ENCODE measurements at regions not wholly inside any gene's neighbourhood (a gene's known extent, or its start where the extent isn't known, plus 50 kb on each side); places are given as distances from the start of the nearest gene placed in this dataset.
"Not testable (repeated sequence)": the region's sequence is repeated elsewhere in the genome, so short reads cannot be mapped to it uniquely, and the experiment has no call there.

GRCh38 chr2:8508766-8509165, 173.1 kb upstream of the ID2 start:
- DNase-seq, result no peak

GRCh38 chr2:8509621-8510020, 172.2 kb upstream of the ID2 start:
- DNase-seq, result no peak

GRCh38 chr2:8510055-8510454, 171.8 kb upstream of the ID2 start:
- not testable (repeated sequence) for DNase-seq

DNA sequence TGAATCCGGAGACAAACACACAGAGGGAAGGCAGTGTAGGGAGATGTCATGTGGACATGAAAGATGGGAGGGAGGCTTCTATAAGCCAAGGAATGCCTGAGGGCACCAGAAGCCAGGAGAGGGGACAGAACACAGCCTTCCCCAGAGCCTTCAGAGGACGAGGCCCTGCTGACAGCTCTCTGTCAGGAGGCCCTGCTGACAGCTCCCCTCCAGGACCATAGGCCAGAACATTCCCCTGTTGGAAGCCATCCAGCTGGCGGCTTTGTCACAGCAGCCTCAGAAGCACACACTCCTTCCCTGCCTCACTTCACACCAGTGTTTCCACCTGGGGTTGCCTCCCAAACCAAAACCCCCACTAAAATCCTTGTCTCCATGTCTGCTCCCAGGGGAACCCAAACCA, 171.3 kb upstream of the ID2 start:
- DNase-seq, result no peak

DNA sequence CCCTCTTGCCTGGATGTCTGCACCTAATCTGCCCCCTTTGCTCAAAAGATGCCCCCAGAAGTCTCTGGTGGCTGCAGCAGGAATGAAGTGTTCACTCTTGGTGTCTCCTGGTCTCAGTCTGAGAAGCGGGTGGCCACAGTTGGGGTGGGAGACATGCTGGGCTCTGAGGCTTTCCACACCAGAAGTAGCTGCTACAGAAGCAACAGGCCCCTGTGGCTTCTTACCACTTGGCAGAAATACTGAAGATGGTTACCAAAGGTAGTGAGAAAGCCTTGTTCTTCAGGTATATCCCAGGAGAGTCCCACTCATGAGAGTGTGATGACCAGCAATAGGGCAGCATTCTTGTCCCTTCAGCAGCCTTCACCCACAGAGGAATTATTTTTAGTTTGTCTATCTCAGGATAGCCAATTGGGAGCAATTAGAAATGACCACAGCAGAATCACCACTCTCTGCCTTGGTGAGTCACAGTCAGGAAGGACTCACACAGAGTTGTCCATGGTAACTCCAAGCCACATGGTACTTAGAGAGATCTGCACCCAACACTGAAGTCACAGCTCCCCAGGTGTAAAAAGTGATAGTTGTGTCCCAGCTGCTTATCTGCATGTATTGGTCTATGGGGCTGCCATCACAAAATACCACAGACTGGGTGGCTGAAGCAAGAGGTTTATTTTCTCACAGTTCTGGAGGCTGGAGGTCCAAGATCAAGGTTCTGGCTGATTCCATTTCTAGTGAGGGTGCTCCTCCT, 169.8 kb upstream of the ID2 start:
- DNase-seq, result peak; percentile 57

DNA sequence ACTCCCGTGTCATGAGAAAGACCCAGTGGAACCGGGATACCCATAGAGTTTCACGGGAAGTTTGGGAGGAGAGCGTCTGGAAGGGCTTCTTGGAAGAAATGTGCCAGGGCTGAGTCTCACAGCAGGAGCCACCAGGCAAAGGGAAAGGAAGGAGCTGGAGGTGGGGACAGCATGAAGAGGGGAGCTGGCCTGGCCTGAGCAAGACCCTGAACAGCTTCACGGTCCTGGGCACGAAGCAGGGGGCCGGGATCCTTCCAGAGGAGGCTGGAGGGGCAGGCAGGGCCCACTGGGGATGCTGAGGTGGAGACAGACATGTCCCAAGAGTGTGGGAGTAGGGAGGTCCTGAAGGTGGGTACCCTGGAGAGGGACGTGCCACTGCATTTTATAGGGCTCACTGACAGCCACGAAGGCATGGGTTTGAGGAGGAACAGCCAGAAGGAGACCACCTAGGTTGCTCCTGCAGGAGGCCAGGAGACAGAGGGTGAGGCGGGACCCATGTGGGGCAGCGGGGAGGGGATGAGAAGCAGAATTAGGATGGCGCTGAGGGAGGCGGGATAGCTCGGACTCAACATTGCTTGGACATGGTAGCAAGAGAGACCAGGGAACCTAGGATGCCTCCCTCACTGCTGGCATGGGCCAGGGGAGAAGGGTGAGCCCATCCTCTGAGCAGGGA, 168.1 kb upstream of the ID2 start:
- DNase-seq, result no peak

DNA sequence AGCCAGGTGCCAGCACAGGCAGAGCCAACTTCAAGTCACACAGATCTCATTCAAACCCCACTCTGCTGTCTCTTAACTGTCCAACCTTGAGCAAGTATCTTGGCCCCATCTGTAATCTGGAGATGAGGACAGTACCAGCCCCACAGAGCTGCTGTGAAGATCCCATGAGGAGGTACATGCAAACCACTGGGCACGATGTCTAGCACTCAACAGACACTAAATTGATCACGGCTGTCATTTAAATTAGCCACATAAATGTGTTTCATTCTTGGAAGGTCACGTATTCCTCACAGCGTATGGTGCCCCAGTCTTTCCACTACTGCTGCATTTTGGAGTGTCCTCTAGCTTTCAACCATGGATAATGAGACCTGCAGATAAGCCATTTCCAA, 167.6 kb upstream of the ID2 start:
- DNase-seq, result no peak

- DNase-seq, result peak; percentile 85
Observed at GRCh38 chr2:8514796-8515758, 166.8 kb upstream of the ID2 start.

GRCh38 chr2:8515864-8516533, 165.9 kb upstream of the ID2 start:
- DNase-seq, result peak; percentile 97

DNA sequence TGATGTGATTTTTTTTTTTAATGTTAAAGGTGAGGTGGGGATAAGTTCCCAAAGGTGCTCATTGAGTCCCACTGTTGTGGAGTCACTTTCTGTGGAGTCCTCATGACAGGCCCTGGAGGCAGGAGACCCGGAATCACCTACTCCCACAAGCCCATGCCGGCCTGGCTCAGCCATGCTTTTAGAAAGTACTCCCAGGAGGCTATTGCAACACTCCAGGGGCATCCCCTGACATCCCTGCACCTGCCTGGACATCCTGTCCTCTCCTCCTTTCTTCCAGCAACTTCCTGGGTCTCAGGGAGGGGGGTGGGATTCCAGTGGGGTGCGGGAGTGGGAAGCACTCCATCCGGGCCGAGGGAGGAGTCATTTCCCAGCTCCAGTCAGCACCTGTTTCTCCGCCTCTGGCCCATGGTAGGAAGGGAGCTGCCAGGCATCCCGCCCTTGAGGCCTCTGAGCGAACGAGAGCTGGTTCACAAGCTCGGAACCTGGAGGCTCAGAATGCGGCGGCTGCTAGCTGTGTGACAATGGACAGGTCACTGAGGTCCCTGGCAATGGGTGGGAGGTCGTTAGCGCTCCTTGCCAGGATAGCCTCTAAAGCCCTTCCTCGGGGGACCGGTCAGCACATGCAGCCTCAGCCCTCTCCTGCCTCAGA, 163.9 kb upstream of the ID2 start:
- DNase-seq, result peak; percentile 93

- no peak for DNase-seq
Observed at GRCh38 chr2:8518979-8519668, 162.7 kb upstream of the ID2 start.

DNA sequence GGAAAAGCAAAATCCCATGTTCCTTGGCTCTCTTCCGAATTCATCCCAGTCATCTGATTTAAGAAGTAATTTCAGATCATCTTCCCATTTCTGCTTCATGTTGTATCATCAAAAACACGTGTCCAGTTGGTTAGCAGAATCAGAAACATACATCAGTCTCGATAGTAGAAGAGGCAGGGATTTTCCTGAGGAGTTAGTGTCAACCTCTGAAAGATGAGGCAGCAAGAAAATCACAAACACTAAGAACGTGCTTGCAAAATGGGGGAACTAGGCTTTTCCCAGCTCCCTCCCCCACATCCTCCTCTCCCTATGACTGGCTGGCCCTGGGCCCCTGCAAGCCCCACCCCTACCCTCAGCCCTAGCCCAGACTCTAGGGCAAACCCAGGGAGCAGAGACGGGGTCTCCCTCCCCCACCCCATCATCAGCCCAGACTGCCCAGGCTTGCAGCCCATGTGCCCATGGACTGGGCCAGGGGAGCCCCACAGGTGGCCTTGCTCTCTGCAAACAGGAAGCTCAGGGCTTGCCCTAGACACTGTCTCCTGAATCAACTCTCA, 161.0 kb upstream of the ID2 start:
- no peak for DNase-seq

DNA sequence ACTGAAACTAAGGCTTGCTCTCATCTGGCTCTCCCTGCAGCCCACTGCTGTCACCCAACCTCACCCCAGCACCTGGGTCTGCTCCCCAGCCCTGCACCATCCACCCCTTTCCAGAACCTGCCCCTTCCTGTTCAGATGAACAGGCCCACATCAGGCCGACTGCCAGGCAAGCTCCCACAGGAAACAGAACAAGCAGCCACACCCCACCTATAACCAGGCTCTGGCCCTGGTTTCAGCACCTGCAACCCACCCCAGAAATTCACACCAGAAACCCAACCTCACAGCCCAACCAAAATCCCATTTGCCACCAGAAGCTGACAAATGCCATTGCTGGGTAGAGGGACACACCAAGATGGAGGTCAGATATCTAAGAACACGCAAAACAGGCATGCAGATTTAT, 159.2 kb upstream of the ID2 start:
- DNase-seq, result no peak

DNA sequence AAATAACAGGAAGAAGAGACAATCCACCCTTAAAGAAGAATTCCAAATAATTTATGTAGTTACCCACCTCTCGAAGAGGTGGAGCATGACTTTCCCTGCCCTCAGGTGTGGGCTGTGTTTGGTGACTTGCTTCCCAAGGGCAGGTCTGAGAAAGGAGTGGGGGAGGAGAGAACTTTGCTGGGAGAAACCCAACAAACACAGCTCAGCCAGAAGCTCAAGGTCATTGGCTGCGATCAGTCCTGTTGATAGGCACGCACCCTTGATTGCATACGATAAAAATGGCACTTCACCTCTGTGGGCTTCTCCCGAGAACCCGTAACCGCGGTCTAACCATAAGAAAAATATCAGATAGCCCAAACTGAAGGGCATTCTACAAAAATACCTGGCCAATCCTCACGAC, 157.5 kb upstream of the ID2 start:
- no peak for DNase-seq

- DNase-seq, result no peak
Observed at GRCh38 chr2:8524823-8525222, 157.0 kb upstream of the ID2 start.

- no peak for DNase-seq
Observed at GRCh38 chr2:8525236-8525581, 156.6 kb upstream of the ID2 start.

DNA sequence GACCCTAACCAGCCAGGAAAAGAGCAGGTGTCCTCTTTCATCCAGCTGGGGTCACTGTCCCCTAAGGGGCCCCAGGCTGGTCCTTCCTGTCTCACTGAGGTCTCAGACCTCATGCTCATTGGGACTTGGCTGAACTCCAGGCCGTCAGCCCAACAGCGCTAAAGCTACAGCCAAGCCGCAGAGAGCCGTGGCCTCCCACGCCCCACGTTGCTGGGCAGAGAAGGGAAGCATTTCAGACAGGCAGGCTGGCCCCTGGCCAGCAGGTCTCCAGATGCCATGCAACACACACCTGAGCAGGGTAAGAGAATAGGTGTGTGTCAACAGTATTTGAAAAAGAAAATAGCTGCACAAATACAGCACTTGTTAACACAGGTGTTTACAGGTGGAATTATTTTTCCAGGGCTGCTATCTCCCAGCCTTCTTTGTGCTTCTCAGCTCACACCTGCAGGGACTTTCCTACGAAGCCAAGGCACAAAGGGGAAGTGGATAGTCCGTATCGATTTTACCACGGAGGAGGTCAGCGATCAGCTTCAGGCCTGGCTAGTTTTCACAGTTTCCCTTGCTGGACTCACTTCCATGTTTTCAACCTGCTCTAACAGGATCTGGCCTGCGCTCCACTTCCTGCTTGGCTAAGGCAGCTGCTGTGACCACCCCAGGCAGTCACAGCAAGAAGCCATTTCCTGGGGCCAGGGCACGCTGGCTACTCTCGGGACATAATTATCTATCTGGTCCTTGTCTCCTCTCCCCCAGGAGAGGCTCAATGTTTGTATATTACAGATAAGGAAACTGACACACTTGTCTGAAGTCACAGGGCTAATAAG, 156.1 kb upstream of the ID2 start:
- DNase-seq, result peak; percentile 99

- no peak for DNase-seq
Observed at GRCh38 chr2:8526403-8526696, 155.5 kb upstream of the ID2 start.

- peak; percentile 44 for DNase-seq
Observed at GRCh38 chr2:8527031-8527430, 154.8 kb upstream of the ID2 start.

- DNase-seq, result peak; percentile 33
Observed at GRCh38 chr2:8527676-8528075, 154.2 kb upstream of the ID2 start.

DNA sequence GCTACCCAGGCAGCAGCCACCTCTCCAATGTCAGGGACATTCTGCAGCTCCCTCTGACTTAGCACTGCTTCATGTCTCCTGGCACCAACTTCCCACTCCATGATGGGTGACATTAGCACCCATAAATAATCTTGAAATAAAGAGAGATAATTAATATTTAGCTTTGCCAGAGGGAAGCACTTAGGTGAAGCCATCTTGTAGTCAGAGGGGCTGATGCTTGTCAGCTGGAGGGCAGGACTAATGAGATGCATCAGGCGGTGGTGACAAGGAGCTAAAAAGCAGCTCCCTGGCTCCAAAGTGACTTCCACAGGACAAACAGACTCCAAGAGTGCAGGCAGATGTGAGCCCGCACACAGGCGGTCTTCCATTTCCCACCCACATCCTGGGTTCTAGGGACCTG, 153.0 kb upstream of the ID2 start:
- peak; percentile 18 for DNase-seq

All from DMS53 (cell line).